HG02763 (cell line): ENCODE measurements at regions not wholly inside any gene's neighbourhood (a gene's known extent, or its start where the extent isn't known, plus 50 kb on each side); places are given as distances from the start of the nearest gene placed in this dataset.

Experiments used
- ATAC-seq: cut with Tn5 transposase; IDR thresholded peaks from one replicate; pipeline ENCODE4 v1.9.1; 2021; ENCODE audit warnings: mild to moderate bottlenecking, moderate library complexity; ENCODE audit not compliant: unreplicated experiment

DNA sequence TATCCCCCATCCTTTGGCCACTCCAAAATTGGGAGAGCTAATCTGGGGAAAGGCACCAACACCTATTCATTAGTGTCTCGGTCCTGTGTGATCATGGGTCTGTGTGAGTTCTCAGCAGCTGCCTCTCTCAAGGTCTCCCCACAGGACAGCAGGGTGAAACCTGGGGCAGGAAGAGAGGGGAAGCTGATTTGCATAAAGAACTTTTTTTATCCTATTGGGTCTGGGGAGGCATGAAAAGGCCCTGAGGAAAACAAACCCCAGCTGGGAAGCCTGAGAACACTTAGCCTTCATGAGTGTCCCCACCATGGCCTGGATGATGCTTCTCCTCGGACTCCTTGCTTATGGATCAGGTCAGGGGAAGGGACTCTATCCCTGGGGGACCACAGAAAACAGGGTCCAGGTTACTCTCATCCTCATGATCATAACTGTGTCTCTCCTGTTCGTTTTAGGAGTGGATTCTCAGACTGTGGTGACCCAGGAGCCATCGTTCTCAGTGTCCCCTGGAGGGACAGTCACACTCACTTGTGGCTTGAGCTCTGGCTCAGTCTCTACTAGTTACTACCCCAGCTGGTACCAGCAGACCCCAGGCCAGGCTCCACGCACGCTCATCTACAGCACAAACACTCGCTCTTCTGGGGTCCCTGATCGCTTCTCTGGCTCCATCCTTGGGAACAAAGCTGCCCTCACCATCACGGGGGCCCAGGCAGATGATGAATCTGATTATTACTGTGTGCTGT is 116.0 kb upstream of the TOP3B start:
- ATAC-seq: no peak

DNA sequence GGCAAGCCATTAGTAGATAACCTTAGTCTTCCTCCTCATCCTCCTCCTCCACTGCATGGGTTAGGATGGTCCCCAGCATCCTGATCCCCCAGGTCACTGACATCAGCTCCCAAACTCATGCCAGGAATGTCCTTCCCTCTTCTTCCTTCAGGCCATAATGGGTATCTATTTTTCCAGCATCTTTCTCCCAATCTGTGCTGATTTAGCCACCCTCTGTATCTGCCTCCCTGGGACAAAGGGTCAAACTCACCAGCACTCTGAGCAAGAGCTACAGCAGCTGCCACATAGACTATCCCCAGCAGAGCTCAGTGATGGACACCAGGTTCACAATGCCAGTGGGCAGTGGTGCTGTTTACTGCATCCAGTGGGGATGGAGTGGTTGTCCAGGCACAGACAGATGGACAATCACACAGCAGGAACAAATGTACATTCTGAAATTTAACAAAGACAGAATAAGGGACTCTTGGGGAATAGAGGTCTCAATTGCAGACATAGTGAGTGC is 115.2 kb upstream of the TOP3B start:
- ATAC-seq: no peak

- no peak for ATAC-seq
Measured at GRCh38 chr22:22094921-22095320, 112.3 kb upstream of the TOP3B start.

GRCh38 chr22:22094514-22094913 is 111.9 kb upstream of the TOP3B start:
- ATAC-seq: no peak

- ATAC-seq: no peak
Measured at GRCh38 chr22:22093743-22094142, 111.2 kb upstream of the TOP3B start.

GRCh38 chr22:22092974-22093373 is 110.4 kb upstream of the TOP3B start:
- ATAC-seq: no peak

DNA sequence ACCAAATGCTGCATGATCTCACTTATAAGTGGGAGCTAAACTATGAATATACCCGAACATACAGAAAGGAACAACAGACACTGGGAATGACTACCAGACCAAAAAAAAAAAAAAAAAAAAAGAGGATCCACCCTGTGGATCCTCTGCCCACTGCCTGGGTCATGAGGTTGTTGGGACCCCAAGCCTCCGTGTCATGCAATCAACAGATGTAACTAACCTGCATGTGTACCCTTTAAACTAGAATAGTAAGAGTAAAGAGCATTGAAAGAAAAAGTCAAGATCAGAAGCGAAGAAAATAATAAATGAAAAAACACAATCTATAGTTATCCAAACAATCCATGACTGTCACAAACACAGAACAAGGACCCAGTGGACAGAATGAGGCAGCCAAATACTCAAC is 109.5 kb upstream of the TOP3B start:
- no peak for ATAC-seq

GRCh38 chr22:22091400-22091878 is 108.9 kb upstream of the TOP3B start:
- ATAC-seq: no peak

GRCh38 chr22:22090650-22091399 is 108.2 kb upstream of the TOP3B start:
- no peak for ATAC-seq

DNA sequence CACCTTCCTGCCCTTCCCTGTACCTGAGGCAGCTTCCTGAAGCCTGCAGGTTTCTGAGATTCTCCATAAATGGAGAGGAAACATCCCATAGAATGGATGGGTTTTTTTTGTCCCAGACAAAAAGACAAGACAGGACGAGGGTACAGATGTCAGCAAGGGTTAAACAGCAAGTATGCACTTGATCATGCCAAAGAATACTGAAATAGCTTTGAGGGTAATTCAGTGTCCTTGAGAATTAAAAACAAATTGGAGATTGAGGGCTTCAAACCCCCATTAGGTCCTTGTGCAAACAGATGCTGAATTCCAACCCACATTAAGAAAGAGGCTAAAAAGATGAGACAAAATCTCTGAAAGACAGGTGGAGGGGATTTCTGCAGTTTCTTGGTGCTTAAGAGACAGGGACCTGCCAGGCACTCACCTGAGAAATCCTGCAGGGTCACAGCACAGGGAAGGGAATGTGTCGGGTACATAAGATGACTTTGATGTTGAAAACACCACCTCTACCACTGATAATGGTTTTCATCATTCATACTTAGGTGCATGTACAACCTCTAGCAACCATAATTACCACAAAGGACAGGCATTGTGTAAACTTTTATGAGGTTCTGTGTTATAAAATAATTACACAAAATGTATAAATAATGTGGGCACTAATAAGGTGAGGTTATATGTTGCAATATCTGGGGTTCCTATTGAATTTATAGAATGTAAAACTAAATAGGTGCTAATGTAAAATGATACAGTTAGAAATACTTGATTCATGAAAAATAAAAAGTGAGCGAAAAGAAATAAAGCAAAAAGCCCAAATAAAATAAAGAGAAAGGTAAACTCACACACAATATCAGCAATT is 107.1 kb upstream of the TOP3B start:
- ATAC-seq: no peak

GRCh38 chr22:22088658-22089458 is 106.3 kb upstream of the TOP3B start:
- no peak for ATAC-seq

DNA sequence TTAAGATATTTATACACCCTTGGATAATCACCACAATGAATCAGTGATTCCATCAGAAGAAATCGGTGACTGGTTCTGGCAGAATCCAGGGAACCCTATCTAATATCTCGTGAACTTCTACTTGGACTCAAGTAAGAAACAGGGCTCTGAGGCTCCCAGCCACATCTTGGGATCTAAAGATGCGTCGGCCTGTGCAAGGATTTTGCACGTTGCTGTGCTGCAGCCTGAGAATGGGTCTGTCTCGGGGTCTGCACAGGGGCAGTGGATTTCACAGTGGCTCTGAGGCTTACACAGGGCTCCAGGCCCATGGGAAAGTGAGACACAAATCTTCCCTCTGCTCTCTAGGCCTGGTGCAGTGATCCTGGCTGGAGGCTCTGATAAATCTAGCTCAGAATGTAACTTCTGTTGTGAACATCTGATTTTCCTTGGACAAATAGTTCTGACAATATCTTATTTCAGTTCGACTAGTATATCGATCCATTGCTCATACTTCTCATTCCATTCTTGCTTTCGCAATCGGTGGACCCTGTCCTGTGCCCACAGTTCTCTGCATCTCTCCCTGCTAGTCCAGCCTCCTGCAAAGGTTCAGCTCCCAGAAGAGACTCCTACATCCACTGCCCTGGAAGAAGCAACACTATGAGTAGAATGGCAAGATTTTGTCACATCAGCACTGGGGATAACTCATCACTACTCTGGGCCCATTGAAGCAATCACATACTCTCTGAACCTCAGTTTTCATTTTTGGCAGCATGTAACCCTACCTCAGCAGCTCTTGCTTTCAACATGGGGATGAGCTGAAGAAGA is 105.5 kb upstream of the TOP3B start:
- ATAC-seq: no peak

GRCh38 chr22:22086501-22087158 is 104.0 kb upstream of the TOP3B start:
- no peak for ATAC-seq

DNA sequence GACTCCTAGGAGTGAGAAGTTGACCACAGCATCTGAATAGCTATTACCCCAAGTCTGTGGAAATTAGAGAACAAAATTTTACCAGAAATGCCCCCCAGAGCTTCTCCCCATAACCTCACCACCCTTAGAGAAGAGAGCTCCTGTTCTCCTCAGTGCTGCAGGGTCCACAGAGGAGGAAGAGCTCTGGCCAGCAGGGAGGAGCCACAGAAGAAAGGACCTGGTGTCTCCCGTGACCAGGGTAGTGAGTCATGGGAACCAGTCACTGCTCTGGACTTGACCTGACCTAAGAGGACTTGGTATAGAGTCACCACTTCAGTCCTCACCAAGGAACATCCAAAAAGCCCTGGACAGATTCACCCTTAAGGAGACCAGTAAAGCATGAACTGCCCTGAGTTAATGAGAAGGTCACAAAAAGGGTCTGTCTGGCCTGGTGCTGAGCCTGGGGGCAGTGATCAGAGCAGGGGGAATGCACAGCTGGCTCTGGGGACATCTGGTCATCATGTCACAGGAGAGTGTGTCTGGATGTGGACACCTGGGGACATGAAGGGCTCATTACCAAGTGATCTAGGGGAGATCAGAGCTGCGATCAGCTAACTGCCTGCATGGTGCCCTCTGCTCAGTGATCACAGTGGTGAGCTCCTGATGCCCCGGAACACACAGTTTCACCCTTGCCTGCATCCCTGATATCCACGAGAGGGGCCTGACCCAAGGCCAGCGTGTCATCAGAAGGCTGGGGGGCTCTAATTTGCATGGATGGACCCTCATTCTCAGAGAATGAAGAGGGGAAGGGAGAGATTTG is 103.3 kb upstream of the TOP3B start:
- ATAC-seq: no peak

- ATAC-seq: no peak
Measured at GRCh38 chr22:22084089-22084711, 101.6 kb upstream of the TOP3B start.

DNA sequence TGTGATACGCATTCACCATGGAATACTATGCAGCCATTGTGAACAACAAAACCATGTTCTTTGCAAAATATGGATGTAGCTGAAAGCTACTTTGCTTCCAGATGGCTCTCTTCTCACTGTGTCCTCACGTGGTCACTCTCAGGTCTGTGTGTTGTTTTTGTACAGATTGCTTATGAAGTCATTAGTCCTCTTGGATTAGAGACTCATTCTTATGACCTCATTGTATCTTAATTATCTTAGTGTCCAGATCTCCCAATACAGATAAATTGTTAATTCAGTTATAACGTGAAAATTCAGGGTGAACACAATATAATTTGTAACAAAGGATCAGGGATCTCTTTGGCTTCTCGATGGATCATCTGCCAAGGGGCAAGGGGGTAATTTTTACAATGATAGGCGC is 100.4 kb upstream of the TOP3B start:
- ATAC-seq: no peak

GRCh38 chr22:22082229-22082835 is 99.7 kb upstream of the TOP3B start:
- no peak for ATAC-seq
